ENCODE measurements at regions not wholly inside any gene's neighbourhood (a gene's known extent, or its start where the extent isn't known, plus 50 kb on each side); places are given as distances from the start of the nearest gene placed in this dataset.
"Not testable (repeated sequence)": the region's sequence is repeated elsewhere in the genome, so short reads cannot be mapped to it uniquely, and the experiment has no call there.

DNA sequence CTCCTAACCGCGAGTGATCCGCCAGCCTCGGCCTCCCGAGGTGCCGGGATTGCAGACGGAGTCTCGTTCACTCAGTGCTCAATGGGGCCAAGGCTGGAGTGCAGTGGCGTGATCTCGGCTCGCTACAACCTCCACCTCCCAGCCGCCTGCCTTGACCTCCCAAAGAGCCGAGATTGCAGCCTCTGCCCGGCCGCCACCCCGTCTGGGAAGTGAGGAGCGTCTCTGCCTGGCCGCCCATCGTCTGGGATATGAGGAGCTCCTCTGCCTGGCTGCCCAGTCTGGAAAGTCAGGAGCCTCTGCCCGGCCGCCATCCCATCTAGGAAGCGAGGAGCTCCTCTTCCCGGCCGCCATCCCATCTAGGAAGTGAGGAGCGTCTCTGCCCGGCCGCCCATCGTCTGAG lies 58.8 kb upstream of the ANKRD30BL start:
- DNase-seq (ENCODE audit: low spot score); intact Hi-C loops (cut with DNase I): not testable (repeated sequence)

GRCh38 chr2:132221886-132222285 lies 60.1 kb upstream of the ANKRD30BL start:
- DNase-seq (ENCODE audit: low spot score); intact Hi-C loops (cut with DNase I): not testable (repeated sequence)

GRCh38 chr2:132252191-132252893 lies 90.6 kb upstream of the ANKRD30BL start:
- no peak for DNase-seq (ENCODE audit: low spot score)
- intact Hi-C loops (cut with DNase I): no loop called here

- no peak for DNase-seq (ENCODE audit: low spot score)
- intact Hi-C loops (cut with DNase I): no loop called here
Observed at GRCh38 chr2:132252894-132253264, 91.1 kb upstream of the ANKRD30BL start.

DNA sequence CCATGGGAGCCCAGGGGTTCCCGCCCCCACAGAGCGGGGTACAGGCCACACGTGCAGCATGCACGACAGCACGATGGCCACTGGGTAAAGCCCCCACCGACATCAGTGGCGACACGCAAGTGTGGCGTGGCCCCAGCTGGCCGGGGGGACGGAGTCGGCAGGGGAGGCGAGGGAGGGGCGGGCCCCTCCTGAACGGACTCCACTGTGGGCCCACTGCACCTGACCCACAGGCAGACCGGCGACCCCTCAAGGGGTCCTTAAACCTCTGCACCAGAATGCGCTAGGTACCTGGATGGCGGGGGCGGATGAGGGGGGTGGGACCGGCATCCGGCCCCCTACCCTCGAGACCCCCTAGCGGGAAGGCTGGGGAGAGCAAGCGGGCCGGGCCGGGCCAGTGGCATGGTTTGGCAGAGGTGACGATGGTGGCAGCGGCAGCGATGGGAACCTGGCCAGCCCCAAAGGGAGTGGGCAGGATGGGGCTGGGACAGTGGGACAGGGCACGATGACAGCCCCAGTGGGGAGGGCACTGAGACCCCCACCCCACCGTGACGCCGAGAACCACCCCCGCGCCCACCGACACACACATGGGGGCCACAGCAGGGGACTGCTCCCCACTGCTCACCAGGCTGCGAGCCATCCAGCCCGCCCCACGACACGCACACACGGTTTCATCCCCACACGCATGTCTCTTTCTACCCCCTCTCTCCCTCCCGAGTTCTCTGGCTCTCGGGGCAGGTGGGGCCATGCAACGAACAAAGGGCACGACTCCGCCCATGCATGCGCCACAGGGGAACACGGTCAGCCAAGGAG lies 91.9 kb upstream of the ANKRD30BL start:
- no peak for DNase-seq (ENCODE audit: low spot score)

GRCh38 chr2:132254306-132254919 lies 92.7 kb upstream of the ANKRD30BL start:
- intact Hi-C loops (cut with DNase I); DNase-seq (ENCODE audit: low spot score): not testable (repeated sequence)

More for the DNA sequence above, 91.9 kb upstream of the ANKRD30BL start:
- intact Hi-C loops (cut with DNase I): no loop called here

DNA sequence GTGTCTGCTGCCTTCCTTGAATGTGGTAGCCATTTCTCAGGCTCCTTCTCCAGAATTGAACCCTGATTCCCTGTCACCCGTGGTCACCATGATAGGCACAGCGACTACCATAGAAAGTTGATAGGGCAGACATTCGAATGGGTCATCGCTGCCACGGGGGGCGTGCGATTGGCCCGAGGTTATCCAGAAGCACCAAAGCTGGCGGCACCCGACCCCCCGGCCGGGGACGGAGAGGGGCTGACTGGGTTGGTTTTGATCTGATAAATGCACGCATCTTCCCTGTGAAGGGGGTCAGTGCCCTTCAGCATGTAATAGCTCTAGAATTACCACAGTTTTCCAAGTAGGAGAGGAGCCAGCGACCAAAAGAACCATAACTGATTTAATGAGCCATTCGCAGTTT lies 94.0 kb upstream of the ANKRD30BL start:
- intact Hi-C loops (cut with DNase I): no loop called here
- DNase-seq (ENCODE audit: low spot score): no peak

- DNase-seq (ENCODE audit: low spot score): no peak
Observed at GRCh38 chr2:132256251-132256902, 94.6 kb upstream of the ANKRD30BL start.

GRCh38 chr2:132256903-132257300 lies 95.2 kb upstream of the ANKRD30BL start:
- DNase-seq (ENCODE audit: low spot score); intact Hi-C loops (cut with DNase I): not testable (repeated sequence)

More at GRCh38 chr2:132256251-132256902, 94.6 kb upstream of the ANKRD30BL start:
- intact Hi-C loops (cut with DNase I): no loop called here

DNA sequence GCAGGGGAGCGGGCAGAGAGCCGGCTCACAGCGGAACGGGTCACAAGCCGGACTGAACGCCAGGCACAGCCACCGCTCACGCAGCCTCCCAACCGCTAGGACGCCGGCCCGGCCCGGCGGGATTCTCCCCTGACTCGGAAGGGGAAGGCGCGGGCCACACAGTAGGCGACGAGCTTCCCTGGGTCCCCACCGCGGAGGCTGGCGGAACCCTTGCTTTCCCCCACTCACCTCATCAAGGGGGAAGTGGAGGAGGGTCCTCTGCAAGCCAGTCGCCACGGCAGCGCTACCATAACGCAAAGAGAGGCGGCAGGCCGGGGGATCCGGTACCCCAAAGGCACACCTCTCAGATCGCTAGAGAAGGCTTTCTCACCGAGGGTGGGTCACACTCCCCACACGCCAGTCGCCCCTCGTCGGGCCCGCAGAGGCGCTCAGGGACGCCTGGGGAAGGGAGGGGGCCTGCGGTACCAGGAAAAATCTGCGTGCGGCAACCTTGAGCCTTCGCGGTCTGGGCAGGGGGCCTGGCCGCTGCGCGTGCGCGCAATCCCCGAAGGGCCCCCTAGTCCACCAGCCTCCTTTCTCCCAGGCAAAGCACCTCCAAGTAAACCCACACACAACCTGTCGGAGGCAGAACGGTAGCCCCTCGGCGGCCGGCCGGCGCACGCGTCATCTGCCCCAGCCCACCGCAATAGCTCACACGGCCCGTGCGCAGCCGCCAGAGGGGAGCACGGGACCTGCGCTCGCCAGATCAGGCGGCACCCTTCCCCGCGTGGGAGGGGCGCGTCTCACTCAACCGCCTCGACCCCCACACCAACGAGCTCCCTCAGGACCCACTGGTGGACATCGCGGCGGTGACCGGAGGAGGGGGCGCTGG lies 95.8 kb upstream of the ANKRD30BL start:
- intact Hi-C loops (cut with DNase I); DNase-seq (ENCODE audit: low spot score): not testable (repeated sequence)

DNA sequence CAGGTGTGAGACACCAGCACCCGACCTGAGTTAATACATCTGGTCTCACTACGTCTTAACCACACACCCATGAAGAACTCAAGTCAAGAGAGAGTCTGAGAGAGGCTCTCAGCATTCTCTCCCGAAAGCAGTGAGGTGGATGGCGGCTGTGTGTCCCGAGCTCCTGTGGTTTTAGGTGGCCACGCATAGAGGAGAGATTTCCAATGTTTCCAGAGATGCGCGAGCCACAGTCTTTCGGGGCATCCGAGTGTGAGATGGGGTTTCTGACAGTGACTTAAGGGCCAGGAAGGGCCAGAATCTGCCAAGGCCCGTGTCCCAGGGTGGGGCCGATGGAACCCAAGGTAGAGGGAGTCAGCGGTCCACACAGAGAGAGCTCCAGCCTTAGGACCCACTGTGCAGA lies 97.5 kb upstream of the ANKRD30BL start:
- DNase-seq (ENCODE audit: low spot score); intact Hi-C loops (cut with DNase I): not testable (repeated sequence)

GRCh38 chr2:132265595-132265994 lies 103.8 kb upstream of the ANKRD30BL start:
- intact Hi-C loops (cut with DNase I); DNase-seq (ENCODE audit: low spot score): not testable (repeated sequence)

- DNase-seq (ENCODE audit: low spot score): no peak
- intact Hi-C loops (cut with DNase I): no loop called here
Observed at GRCh38 chr2:132267105-132267497, 105.3 kb upstream of the ANKRD30BL start.

DNA sequence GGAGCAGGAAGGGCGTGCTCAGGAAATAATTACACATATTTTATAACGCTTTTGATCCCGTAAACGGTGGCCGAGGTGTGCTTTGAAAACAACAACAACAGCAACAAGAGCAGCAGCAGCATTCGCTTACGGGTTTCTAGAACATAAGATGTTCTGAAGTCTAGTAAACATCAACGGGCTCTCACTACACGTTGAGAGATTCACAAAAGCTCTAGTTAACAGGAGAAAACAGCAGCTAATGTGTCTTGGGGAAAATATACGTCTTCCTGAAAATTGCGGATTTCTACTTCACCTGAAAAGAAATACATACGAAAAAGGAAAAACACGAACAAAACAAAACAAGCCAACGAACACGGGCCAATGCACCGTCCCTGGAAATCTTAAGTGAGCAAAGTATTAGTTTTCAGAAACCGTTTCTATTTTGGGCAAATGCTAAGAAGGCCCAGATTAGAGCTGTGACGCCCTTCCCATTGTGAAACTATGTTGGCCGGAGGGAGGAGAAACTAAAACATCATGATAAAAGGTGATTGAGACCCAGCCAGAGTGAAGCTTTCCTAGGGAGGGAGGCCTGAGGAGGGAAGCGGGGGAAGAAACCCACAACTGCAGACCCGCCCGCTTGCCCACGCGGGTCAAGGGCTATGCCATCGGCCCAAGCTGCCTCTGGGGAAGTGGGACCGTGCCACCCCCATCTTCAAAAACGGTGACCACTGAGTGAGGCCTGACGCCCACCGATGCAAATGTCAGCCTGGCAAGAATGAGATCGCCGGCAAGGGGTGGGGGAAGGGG lies 105.9 kb upstream of the ANKRD30BL start:
- intact Hi-C loops (cut with DNase I): not testable (repeated sequence)

DNA sequence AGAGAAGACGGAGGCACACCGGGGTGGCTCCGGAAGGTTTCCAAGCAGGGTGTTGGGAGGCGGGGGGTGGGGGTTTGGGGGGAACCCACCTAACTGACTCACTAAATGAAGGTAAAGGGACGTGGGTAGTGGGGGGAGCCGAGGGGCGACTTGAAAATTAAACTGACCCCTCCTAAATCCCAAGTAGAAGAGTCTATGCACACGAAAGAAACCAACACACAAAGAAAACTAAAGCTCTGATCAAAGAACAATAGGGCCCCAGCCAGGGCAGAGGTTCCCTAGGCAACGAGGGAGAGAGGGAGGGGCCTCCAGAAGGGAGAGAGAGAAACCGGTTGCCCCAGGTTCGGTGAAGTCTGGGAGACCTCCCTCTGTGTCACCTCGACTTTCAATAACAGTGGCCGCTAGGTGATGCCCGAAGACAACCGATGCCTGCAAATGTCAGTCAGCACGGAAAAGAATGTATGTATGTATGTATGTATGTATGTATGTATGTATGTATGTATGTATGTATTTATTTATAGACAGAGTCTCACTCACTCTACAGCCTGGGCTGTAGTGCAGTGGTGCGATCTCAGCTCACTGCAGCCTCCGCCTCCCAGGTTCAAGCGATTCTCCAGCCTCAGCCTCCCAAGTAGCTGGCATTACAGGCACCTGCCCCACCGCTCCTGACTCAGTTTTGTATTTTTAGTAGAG lies 106.7 kb upstream of the ANKRD30BL start:
- intact Hi-C loops (cut with DNase I); DNase-seq (ENCODE audit: low spot score): not testable (repeated sequence)

More for the DNA sequence above, 105.9 kb upstream of the ANKRD30BL start:
- DNase-seq (ENCODE audit: low spot score): not testable (repeated sequence)

DNA sequence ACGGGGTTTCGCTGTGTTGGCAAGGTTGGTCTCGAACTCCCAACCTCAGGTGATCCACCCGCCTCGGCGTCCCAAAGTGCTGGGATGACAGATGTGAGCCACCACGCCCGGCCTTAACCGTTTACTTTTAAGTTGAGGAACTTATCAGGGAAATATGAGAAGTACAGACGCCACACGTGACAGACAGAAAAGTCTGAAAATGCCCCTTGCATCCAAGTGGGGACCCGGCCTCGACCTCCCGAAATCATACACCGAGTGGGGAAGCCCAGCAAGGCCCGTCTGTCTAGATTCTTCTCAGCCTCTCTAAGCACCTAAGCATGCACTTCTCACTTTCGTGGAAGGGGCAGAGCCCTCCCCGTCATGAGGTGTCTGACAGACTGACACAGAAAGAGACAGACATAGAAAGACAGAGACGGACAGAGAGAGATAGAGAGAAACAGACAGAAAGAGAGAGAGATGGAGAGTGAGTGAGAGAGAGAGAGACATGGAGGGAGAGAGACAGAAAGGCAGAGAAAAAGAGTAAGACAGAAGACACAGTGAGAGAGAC lies 107.3 kb upstream of the ANKRD30BL start:
- DNase-seq (ENCODE audit: low spot score): no peak
- intact Hi-C loops (cut with DNase I): no loop called here

DNA sequence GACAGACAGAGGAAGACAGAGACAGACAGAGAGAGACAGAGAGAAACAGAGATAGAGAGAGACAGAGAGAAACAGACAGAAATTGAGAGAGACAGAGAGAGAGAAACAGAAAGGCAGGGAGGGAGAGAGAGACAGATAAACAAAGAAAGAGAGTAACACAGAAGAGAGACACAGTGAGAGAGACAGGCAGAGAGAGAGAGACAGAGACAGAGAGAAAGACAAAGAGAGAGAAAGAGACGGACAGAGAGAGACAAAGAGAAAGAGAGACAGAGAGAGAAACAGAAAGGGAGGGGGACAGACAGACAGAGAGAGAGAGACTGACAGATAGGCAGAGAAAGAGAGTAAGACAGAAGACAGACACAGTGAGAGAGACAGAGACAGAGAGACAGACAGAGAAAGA lies 108.5 kb upstream of the ANKRD30BL start:
- no peak for DNase-seq (ENCODE audit: low spot score)
- intact Hi-C loops (cut with DNase I): no loop called here

All from posterior vena cava (tissue), 2 donors.